Left ventricle myocardium superior (tissue), 1 donor: ENCODE measurements at regions not wholly inside any gene's neighbourhood (a gene's known extent, or its start where the extent isn't known, plus 50 kb on each side); places are given as distances from the start of the nearest gene placed in this dataset.

Source experiments
- ATAC-seq: fragments of 200-7000 bp; cut with Tn5 transposase; one replicate; pipeline ENCODE4 v1.9.1; 2020; ENCODE audit warnings: mild to moderate bottlenecking, moderate library complexity
- DNase-seq: peaks from one replicate; pipeline ENCODE4 v3.0.0-alpha.2; 2020
- intact Hi-C: fragments of 100-400 bp; cut with micrococcal nuclease; formaldehyde crosslinking; loops from one replicate; pipeline ENCODE4 v1.11.0; 2022
- donor health status: DM: no; HTN: yes; CAD: no; lungs with severe emphysema.

- ATAC-seq = no peak
- intact Hi-C loops = no loop called here
Measured at GRCh38 chr3:178067721-178068120, 468.5 kb upstream of the KCNMB2 start.

GRCh38 chr3:178072391-178073305, 463.6 kb upstream of the KCNMB2 start:
- DNase-seq = no peak
- ATAC-seq = no peak
- intact Hi-C loops = no loop called here

More at GRCh38 chr3:178067721-178068120, 468.5 kb upstream of the KCNMB2 start:
- no peak for DNase-seq

DNA sequence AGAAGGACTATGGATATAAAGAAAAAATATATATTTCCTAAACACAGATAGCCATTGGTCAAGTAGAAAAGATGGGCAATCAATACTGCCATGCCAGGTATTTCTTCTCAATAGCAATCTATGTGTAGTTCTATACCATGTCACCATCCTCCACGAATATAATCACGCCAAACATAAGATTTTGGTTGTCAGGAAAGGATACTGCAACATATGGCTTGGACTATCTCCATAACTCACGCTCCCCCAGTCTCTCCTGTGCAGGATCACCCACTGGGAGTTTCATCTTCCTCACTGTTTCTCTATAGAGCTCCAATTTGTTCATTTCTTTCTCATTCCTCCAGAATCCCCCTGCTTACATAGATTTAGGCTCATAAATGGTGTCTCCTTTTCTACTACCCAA, 462.9 kb upstream of the KCNMB2 start:
- DNase-seq (no peak), ATAC-seq (no peak)
- intact Hi-C loops = no loop called here

DNA sequence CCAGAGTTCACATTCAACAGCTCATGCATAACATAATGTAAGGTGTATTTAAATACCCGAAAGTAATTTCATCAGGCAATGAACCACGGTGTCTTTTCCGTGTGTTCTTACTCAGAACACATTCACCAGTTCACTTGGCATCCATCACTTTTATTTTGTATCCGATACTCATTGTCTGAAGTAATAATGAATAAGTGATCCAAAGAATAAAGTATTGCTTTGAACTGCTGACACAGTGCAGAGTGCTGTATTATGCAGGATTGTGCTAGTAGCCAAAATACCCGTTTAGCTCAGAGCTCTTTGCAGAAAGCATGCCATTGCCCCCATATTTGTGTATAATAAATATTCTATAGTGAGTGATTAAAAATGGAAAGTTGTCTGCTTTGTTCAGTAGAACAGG, 460.9 kb upstream of the KCNMB2 start:
- DNase-seq (no peak), ATAC-seq (no peak)
- intact Hi-C loops = no loop called here

DNA sequence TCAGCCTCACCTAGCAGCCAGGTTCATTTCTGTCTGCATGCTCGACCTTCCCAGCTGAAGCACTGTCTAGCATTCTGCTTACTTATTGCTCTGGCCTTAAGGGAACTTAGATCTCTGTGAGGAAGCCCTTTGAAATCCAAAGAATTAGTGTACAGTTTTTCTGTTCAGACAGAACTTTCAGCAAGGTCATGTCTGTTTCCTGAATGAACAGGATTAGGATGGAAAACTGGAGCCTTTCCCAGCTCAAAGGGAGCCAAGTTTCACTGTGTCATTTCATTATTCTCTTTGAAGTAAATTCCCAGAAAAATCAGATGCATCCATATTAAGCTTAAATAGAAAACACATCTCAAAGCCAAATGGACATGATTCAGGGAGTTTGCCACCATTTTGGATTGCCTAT, 457.3 kb upstream of the KCNMB2 start:
- intact Hi-C loops = no loop called here
- no peak for DNase-seq
- ATAC-seq = peak; percentile 82

- ATAC-seq = no peak
- intact Hi-C loops = no loop called here
- no peak for DNase-seq
Measured at GRCh38 chr3:178079966-178080365, 456.3 kb upstream of the KCNMB2 start.

DNA sequence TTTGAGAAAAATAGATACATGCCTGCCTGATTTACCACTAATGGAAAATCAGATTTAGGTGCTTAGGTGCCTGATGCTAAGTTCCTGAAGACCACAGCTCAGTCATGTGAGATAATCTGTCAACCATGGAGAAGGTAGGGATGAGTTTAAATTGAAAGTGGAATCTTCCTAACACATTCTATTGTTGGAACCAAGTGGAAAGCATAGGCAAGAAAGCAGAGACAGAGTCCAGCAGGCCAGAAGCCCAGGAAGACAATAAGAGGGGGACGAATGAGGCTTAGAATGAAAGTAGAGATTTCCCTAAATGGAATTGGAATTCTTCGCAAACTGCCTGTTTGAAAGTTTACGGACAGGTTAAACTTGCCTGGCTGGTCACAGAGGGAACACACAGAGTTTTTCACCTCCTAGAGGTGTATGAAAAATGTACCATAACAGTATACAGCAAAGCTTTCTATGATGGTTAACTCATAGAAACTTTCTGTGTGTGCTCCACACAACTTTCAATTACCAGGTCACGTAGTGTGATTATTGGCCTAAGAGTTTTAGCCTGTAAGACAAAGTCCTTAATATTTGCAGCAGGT, 453.8 kb upstream of the KCNMB2 start:
- intact Hi-C loops = no loop called here
- DNase-seq (no peak), ATAC-seq (no peak)

DNA sequence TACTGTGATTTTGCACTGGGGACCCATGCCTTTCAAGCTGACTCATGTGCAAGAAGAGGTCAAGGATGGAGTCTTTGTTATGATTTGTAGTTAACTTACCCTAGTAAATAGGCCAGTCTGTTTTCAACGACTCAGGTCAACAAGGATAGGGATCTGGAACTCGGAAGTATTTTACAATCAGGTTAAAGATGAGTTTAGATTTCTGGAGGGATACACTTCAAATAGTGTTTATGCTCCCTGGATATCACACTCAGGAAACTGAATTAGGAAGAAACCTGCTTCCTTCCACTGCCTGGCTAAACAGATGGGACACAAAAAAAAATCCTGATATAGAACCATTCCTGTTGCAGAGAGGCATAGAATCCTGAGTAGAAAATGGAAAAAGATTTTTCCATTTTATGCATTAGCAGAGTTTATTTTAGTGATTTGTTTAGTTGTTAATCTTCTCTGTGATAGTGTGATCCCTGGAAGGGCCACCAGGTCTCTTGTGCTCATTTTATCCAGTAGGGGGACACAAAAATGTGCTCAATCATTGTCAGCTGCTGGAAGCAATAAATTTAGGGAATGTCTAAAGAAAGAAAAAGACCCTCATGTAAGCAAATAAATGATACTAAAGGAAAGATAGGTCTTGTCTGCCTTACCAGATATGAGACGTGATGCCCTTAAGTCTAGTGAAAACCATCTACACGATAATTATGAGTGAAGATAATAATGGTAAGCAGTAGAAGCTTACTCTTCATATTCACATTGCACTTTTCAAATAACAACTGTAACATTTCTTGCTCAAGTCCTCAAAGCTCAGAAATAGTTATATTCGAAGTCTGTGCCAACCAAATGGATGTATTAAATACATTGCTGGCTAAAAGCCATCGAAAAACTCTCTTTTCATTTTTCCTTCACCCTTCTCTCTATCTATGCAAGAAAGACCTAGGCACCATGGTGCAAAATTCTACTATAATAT, 452.1 kb upstream of the KCNMB2 start:
- intact Hi-C loops = no loop called here
- ATAC-seq (peak; percentile 49), DNase-seq (no peak)

GRCh38 chr3:178084938-178085816, 451.1 kb upstream of the KCNMB2 start:
- peak; percentile 85 for DNase-seq
- peak; percentile 98 for ATAC-seq
- intact Hi-C loops = no loop called here

- intact Hi-C loops = no loop called here
- DNase-seq = no peak
- ATAC-seq = no peak
Measured at GRCh38 chr3:178085817-178086123, 450.5 kb upstream of the KCNMB2 start.

GRCh38 chr3:178086144-178086825, 450.0 kb upstream of the KCNMB2 start:
- DNase-seq (no peak), ATAC-seq (no peak)
- intact Hi-C loops = no loop called here

GRCh38 chr3:178087376-178087775, 448.9 kb upstream of the KCNMB2 start:
- intact Hi-C loops = no loop called here

GRCh38 chr3:178088963-178089362, 447.3 kb upstream of the KCNMB2 start:
- intact Hi-C loops = no loop called here
- no peak for ATAC-seq

More at GRCh38 chr3:178087376-178087775, 448.9 kb upstream of the KCNMB2 start:
- DNase-seq = no peak
- ATAC-seq = no peak

DNA sequence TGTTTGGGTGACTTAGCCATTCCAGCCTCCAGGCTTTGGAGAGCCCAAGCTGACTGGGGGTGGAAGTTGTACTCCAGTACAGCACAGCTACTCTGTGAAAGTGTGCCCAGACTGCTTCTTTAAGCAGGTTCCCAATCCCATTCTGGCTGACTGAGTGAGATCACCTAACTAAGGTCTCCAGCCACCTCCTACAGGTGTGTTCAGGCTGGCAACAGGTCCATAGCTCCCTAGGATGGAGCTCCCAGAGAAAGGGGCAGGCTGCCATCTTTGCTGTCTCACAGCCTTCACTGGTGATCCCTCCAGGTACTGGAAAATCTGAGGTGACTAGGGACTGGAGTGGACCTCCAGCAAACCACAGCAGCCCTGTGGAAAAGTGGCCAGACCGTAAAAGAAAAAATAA, 445.3 kb upstream of the KCNMB2 start:
- no peak for DNase-seq
- no peak for ATAC-seq
- intact Hi-C loops = no loop called here

More at GRCh38 chr3:178088963-178089362, 447.3 kb upstream of the KCNMB2 start:
- no peak for DNase-seq

DNA sequence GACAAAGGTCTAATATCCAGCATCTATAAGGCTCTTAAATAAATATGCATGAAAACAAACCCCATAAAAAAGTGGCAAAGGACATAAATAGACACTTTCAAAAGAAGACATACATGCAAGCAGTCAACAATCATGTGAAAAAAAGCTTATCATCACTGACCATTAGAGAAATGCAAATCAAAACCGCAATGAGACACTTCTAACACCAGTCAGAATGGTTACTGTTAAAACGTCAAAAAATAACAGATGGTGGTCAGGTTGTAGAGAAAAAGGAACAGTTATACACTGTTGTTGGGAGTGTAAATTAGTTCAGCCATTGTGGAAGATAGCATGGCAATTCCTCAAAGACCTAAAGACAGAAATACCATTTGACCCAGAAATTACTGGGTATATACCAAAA, 440.7 kb upstream of the KCNMB2 start:
- no peak for DNase-seq
- intact Hi-C loops = no loop called here
- ATAC-seq = no peak

DNA sequence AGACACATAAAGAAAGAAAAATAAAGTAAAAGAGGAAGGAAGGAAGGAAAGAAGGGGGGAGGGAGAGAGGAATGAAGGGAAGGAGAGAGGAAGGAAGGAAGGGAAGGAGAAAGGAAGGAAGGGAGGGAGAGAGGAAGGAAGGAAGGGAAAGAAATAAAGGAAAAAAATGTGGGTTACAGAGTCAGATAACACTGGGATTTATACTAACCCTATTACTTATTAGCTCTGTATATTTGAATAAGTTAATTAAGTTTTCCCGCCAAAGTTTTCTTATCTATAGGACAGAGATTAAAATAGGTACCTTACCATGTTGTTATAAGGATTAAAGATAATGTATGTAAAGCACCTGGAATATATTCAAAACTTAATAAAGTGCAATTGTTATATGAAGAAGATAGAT, 439.3 kb upstream of the KCNMB2 start:
- intact Hi-C loops = no loop called here

GRCh38 chr3:178097576-178097975, 438.7 kb upstream of the KCNMB2 start:
- ATAC-seq (peak; percentile 98), DNase-seq (no peak)
- intact Hi-C loops = no loop called here

More for the DNA sequence above, 439.3 kb upstream of the KCNMB2 start:
- DNase-seq = no peak
- no peak for ATAC-seq

DNA sequence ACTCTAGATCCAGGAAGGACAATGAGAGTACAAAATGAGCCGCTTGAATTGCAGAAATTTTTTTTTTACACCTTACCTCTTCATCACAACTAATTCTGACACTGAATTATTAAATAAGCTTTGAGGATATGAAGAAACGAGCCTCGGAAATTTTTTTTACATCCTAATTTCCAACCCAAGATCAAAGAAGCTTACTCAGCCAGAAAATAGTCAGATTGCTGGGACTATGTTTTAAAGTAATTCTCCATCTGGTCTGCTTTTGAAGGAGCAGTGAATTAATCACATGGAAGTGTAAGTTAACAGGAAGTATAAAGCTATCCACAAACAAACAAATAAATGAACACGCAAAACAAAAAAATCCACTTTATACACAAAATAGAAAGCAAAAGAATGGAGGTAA, 437.0 kb upstream of the KCNMB2 start:
- no peak for DNase-seq
- no peak for ATAC-seq
- intact Hi-C loops = no loop called here
